Panc1 (cell line): ENCODE measurements at regions not wholly inside any gene's neighbourhood (a gene's known extent, or its start where the extent isn't known, plus 50 kb on each side); places are given as distances from the start of the nearest gene placed in this dataset.
A peak's percentile ranks its signal among the peaks of the same experiment; 100 is the strongest.
"Not testable (repeated sequence)": the region's sequence is repeated elsewhere in the genome, so short reads cannot be mapped to it uniquely, and the experiment has no call there.

Source experiments
- ATAC-seq: fragments of 200-7000 bp; cut with Tn5 transposase; 2 replicates; pipeline ENCODE4 v1.9.1; 2020; ENCODE audit warnings: mild to moderate bottlenecking, moderate library complexity
- BruUV-seq: library from RNA; stranded (reverse); fragments of 400-500 nt; replicated peaks from 2 replicates; lab custom pipeline; 2021; lab: Mats Ljungman, UMichigan
- CTCF ChIA-PET: fragments of 300-600 bp; sonication (Branson Sonifier 250); formaldehyde crosslinking; loops from one replicate; lab custom pipeline; 2022; ENCODE audit warnings: antibody characterized with exemption; lab: Charles Lee
- POLR2A ChIA-PET: fragments of 300-600 bp; sonication (Branson Sonifier 250); formaldehyde crosslinking; loops from one replicate; lab custom pipeline; 2022; ENCODE audit warnings: antibody characterized with exemption; lab: Charles Lee
- DNase-seq: peaks from one replicate; pipeline ENCODE4 v3.0.0-alpha.2; 2010; ENCODE audit warnings: low read depth, low spot score
- H3K27ac ChIP-seq: 2 replicates; pipeline ENCODE4 v1.5.1; 2011; ENCODE audit warnings: mild to moderate bottlenecking, low read length, inconsistent platforms
- H3K27me3 ChIP-seq: fragments of 200-500 bp; sonication (Bioruptor generic); 2 replicates; pipeline ENCODE4 v1.6.0; 2014; ENCODE audit warnings: low read length, inconsistent platforms; ENCODE audit not compliant: control insufficient read depth, insufficient read depth
- H3K36me3 ChIP-seq: fragments of 200-500 bp; sonication (Bioruptor generic); 2 replicates; pipeline ENCODE4 v1.5.1; 2014; ENCODE audit warnings: inconsistent platforms, mild to moderate bottlenecking, low read length, moderate library complexity; ENCODE audit not compliant: control insufficient read depth, insufficient read depth
- H3K4me1 ChIP-seq: 2 replicates; pipeline ENCODE4 v1.5.1; 2011; ENCODE audit warnings: inconsistent platforms, mild to moderate bottlenecking, low read length, moderate library complexity; ENCODE audit not compliant: control insufficient read depth, insufficient read depth
- H3K4me3 ChIP-seq, 2 experiments: 2 replicates each; pipeline ENCODE4 v1.5.1; 2011 to 2012; ENCODE audit warnings: low read depth in 2 of 2, low read length in 2 of 2, mild to moderate bottlenecking in 2 of 2, inconsistent platforms in 1 of 2, moderate library complexity in 1 of 2
- H3K9me3 ChIP-seq: fragments of 200-500 bp; sonication (Bioruptor generic); 2 replicates; pipeline ENCODE4 v1.5.1; 2014; ENCODE audit warnings: low read depth, mild to moderate bottlenecking, inconsistent platforms, low read length, moderate library complexity; ENCODE audit not compliant: control insufficient read depth, insufficient read depth
- in situ Hi-C: cut with HindIII; loops from 2 replicates; pipeline ENCODE4 v1.10.0; 2016; ENCODE audit warnings: low sequenced_read_pairs, low pct_unique_long_range_greater_than_20kb
- intact Hi-C: fragments of 100-400 bp; cut with micrococcal nuclease; formaldehyde crosslinking; loops from one replicate; pipeline ENCODE4 v1.10.0; 2022; ENCODE audit not compliant: unreplicated experiment

GRCh38 chr7:63587151-63587853 lies 411.3 kb upstream of the ZNF722 start:
- BruUV-seq, intact Hi-C loops, H3K4me3 ChIP-seq, H3K27me3 ChIP-seq, DNase-seq, CTCF ChIA-PET, H3K4me1 ChIP-seq, POLR2A ChIA-PET, H3K36me3 ChIP-seq, in situ Hi-C loops, H3K27ac ChIP-seq, H3K9me3 ChIP-seq, ATAC-seq: not testable (repeated sequence)

- H3K9me3 ChIP-seq, POLR2A ChIA-PET, H3K4me1 ChIP-seq, H3K36me3 ChIP-seq, CTCF ChIA-PET, intact Hi-C loops, H3K27me3 ChIP-seq, H3K4me3 ChIP-seq, ATAC-seq, BruUV-seq, H3K27ac ChIP-seq, in situ Hi-C loops, DNase-seq: not testable (repeated sequence)
Measured at GRCh38 chr7:63591249-63591648, 407.4 kb upstream of the ZNF722 start.

- H3K4me3 ChIP-seq, H3K36me3 ChIP-seq, H3K9me3 ChIP-seq, in situ Hi-C loops, POLR2A ChIA-PET, ATAC-seq, DNase-seq, H3K27me3 ChIP-seq, CTCF ChIA-PET, H3K27ac ChIP-seq, intact Hi-C loops, H3K4me1 ChIP-seq, BruUV-seq: not testable (repeated sequence)
Measured at GRCh38 chr7:63603812-63604211, 394.8 kb upstream of the ZNF722 start.

GRCh38 chr7:63604853-63605252 lies 393.8 kb upstream of the ZNF722 start:
- H3K4me3 ChIP-seq, H3K36me3 ChIP-seq, intact Hi-C loops, H3K27me3 ChIP-seq, POLR2A ChIA-PET, H3K27ac ChIP-seq, H3K4me1 ChIP-seq, CTCF ChIA-PET, ATAC-seq, BruUV-seq, DNase-seq, in situ Hi-C loops, H3K9me3 ChIP-seq: not testable (repeated sequence)

GRCh38 chr7:63617595-63617994 lies 381.1 kb upstream of the ZNF722 start:
- H3K9me3 ChIP-seq, POLR2A ChIA-PET, H3K27me3 ChIP-seq, CTCF ChIA-PET, H3K36me3 ChIP-seq, H3K4me3 ChIP-seq, ATAC-seq, DNase-seq, BruUV-seq, H3K4me1 ChIP-seq, intact Hi-C loops, H3K27ac ChIP-seq, in situ Hi-C loops: not testable (repeated sequence)

- in situ Hi-C loops, BruUV-seq, H3K27me3 ChIP-seq, intact Hi-C loops, DNase-seq, POLR2A ChIA-PET, H3K36me3 ChIP-seq, H3K9me3 ChIP-seq, CTCF ChIA-PET, H3K4me3 ChIP-seq, H3K27ac ChIP-seq, H3K4me1 ChIP-seq: not testable (repeated sequence)
- ATAC-seq, result peak; percentile 63
Measured at GRCh38 chr7:63620169-63620735, 378.4 kb upstream of the ZNF722 start.

- POLR2A ChIA-PET, result not testable (repeated sequence)
Measured at GRCh38 chr7:63627590-63628485, 370.8 kb upstream of the ZNF722 start.

More at GRCh38 chr7:63627590-63628485, 370.8 kb upstream of the ZNF722 start:
- H3K9me3 ChIP-seq, H3K36me3 ChIP-seq, in situ Hi-C loops, H3K27me3 ChIP-seq, H3K27ac ChIP-seq, DNase-seq, ATAC-seq, H3K4me1 ChIP-seq, BruUV-seq, intact Hi-C loops, CTCF ChIA-PET, H3K4me3 ChIP-seq: not testable (repeated sequence)
